Cardiac fibroblast (primary cell): ENCODE measurements at regions not wholly inside any gene's neighbourhood (a gene's known extent, or its start where the extent isn't known, plus 50 kb on each side); places are given as distances from the start of the nearest gene placed in this dataset.

Source experiments
- DNase-seq, 2 donors: peaks; one replicate each; pipeline versions ENCODE4 v3.0.0 to v3.0.0-alpha.2; 2010; ENCODE audit warnings: low read depth in 2 of 2
- H3K4me3 ChIP-seq, 2 donors: replicated peaks in 1 of 2; 1 replicate in 1 of 2; 2 replicates in 1 of 2; pipeline ENCODE4 v1.5.1; 2011; ENCODE audit warnings: low read depth in 2 of 2, low read length in 2 of 2, mild to moderate bottlenecking in 2 of 2, moderate library complexity in 1 of 2
- TF ChIP-seq, protein P1 (sequence below): IDR thresholded peaks from one replicate; pipeline ENCODE4 v1.5.1; 2011; ENCODE audit warnings: low read depth, mild to moderate bottlenecking, low read length, inconsistent platforms

DNA sequence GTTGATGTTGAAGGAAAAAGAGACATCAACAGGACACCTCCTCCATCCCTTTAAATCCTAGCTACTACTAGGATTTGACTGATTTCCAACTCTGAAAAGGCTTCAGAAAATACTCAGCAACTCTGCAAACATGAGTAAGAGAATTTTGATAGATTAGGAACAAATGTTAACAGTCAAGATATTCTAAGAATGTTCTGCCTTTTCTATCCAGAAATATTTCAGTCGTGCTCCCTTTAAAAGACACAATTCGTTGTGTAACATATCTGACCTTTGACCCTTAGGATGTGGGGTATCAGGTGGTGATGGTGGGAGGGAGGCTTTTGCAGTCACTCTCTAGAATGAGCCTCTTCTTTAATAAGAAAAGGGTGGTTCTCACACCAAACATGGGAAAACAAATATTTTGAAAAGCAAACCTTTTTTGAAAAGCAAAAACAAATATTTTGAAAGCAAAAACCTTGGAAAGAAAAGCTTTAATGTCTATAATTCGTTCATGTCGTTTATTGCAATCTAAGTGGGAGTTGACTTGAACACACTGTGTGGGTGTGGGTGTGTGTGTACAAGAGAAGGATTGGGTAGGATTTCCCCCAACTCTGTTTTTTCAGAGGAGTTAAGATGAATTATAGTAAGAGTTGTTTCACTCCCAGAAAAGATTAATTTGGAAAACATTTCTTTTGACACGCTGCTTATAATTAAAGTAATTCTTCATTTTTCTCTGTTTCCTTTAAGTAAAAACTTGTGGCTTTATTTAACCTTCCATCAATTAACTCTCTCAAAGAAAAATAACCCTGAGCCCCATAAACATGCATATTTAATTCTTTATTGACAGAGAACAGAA is 152.8 kb downstream of the TMEM167A start:
- TF ChIP-seq, protein P1, sequence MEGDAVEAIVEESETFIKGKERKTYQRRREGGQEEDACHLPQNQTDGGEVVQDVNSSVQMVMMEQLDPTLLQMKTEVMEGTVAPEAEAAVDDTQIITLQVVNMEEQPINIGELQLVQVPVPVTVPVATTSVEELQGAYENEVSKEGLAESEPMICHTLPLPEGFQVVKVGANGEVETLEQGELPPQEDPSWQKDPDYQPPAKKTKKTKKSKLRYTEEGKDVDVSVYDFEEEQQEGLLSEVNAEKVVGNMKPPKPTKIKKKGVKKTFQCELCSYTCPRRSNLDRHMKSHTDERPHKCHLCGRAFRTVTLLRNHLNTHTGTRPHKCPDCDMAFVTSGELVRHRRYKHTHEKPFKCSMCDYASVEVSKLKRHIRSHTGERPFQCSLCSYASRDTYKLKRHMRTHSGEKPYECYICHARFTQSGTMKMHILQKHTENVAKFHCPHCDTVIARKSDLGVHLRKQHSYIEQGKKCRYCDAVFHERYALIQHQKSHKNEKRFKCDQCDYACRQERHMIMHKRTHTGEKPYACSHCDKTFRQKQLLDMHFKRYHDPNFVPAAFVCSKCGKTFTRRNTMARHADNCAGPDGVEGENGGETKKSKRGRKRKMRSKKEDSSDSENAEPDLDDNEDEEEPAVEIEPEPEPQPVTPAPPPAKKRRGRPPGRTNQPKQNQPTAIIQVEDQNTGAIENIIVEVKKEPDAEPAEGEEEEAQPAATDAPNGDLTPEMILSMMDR, result no peak
- H3K4me3 ChIP-seq, result no peak overlapping the region
- DNase-seq, result peak in 1 of 2 donors; percentile 56

DNA sequence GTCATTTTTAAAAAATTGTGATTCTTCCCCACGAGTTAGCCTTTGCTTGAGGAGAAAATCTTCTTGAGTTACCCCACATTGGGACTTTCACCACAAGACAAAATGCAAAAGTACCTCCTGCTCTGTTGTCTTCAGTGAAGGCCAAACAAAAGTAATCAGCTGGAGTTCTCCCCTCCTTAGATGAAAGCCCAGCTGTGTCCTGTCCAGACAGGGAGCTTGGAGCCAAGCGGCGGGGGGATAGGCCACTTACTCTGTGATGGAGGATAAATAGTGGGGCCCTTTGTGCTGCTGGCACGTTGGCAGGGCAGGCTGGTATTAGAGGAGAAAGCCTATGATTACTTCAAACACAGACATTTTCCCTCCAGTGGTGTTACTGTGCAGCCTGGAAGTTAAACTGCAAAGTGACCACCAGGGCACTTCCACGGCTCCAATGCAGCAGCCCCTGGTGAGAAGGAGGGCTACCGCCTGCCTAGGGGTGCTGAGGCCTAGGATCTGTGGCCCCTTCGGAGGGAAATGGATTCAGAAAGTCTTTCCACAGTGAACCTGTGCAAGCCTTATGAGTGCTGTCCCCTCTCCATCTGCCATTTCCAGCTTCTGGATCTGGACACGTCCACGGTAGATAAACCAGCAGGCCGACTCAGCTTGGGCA is 155.0 kb downstream of the TMEM167A start:
- TF ChIP-seq, protein P1, result no peak
- DNase-seq, result no peak
- H3K4me3 ChIP-seq, result no peak overlapping the region

DNA sequence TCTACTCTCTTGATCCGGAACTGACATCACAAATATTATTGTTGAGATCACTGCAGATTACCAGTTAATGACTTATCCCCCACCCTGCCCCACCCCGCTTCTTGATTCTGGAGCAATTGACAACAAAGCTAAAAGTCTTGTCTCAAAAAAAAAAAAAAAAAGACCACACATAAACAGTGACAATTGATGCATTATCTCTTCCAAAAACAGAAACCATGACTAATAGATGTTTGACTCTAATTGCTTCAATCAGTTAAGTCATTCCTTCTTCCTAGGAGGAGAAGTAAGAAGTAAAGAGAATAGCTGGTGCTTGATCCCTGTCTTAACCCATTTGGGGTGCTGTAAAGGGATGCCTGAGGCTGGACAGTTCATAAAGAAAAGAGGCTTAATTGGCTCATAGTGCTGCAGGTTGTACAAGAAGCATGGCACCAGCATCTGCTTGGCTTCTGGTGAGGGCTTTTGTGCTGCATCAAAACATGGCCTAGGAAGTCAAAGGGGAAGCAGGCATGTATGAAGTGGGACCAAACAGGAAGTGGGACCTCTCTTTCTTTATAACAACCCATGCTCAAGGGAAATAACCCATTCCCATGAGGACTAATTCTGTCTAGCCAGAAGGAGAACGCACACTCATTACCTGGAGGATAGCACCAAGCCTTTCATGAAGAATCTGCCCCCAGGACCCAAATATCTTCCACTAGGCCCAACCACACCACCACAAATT is 158.7 kb downstream of the TMEM167A start:
- peak in 1 of 2 donors; percentile 44 for DNase-seq
- no peak overlapping the region for H3K4me3 ChIP-seq
- TF ChIP-seq, protein P1, result no peak

DNA sequence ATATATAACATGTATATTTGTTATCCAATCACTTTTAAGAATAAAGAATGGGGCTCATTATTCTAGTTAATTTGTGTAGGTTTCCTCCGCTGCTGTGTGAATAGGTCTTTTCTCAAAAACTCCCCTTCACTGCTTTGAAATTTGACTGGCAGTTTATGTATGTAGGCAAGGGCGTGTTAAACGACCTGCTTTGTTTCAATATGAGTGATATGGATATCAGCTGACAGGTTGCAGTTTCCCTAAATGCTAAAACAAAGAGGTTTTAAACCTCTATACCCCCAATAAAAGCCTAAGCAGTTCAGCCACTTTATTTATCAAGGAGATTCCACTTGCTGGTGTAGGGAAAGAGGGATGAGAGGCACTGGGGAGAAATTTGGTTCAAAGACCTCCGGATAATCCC is 159.6 kb downstream of the TMEM167A start:
- no peak for DNase-seq
- TF ChIP-seq, protein P1, result no peak
- H3K4me3 ChIP-seq, result no peak overlapping the region

DNA sequence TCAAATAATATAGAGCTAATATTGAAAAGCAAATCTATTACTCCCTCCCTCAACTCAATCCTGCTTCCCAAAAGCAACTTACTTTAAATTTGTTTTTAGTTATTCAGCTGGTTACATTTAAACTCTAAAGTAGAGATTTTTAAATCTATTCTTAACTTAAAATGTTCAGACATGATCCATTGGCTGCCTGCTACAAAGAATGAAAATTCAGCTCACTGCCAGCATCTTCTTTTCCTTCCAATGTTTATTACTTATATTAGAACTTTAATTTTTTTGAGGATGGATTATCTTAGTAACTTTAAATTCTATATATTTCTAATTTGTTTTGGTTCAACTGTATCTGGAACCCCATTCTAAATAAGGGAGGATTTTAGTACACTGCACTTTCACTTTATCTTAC is 163.2 kb downstream of the TMEM167A start:
- TF ChIP-seq, protein P1, result no peak
- DNase-seq, result no peak
- no peak overlapping the region for H3K4me3 ChIP-seq

DNA sequence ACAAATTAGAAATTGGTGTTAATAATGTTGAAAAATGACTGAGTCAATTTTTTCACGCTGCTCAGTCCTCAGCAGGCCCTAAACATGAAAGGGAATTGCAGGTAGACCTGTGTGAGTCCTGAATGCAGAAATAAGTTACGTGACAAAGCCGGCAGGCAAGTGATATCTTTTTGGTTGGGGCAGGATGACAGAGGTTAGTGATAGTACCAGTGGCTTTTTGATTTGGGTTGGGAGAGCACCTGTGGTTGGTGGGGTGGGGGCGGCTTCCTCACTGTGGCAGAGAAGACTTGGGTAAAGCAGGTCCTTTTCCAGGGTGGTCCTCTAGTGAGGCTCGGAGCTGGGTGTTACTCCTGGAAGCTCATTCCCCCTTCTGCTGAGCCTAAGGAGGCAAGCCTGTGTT is 164.7 kb downstream of the TMEM167A start:
- DNase-seq, result no peak
- TF ChIP-seq, protein P1, result no peak
- H3K4me3 ChIP-seq, result no peak overlapping the region
